ENCODE measurements at regions not wholly inside any gene's neighbourhood (a gene's known extent, or its start where the extent isn't known, plus 50 kb on each side); places are given as distances from the start of the nearest gene placed in this dataset.

DNA sequence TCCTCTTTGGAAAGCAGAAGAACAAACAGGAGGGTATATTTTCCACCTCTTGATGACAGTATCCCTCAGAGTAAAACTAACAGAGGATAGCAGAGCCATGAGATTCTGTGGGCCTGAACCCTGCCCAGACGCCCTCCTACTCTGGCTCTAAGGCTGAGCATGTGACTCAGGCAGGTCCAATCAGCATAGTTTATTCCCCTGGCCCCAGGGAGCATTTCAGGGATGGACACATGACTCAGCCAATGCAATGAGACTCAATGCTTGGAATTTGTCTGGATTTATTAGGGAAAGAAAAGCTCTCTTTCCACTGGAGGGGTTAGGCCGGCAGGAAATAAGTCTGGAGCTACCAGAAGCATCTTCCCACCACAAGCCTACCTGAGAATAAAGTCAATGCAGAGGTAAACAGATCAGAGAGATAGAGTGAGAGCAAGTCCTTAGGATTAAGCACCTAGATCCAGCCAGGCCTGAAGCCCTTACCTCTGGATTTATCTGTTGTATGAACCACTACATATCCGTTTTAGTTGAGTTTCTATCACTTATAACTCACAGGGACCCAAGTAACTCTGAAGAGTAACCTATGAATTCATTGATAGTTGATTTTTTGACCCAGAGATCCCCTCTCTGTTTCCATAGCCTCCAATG is 68.2 kb upstream of the EYA2 start:
- H3K27ac ChIP-seq (ENCODE audit: insufficient read depth in 1 of 2, low read depth in 1 of 2, low read length in 2 of 2, poor library complexity in 1 of 2, severe bottlenecking in 2 of 2), result no peak overlapping the region
- no peak overlapping the region for H3K4me3 ChIP-seq (ENCODE audit: control insufficient read depth in 1 of 7, extremely low read depth in 1 of 7, insufficient read depth in 4 of 7, low read depth in 2 of 7, low read length in 6 of 7)
- peaks cover 0 to 5% (median 0%) of the 10 kb centered on the region in 5 experiments for H3K9me3 ChIP-seq (ENCODE audit: control extremely low read depth in 1 of 5, control insufficient read depth in 4 of 5, insufficient read depth in 2 of 5, low read depth in 1 of 5, low read length in 4 of 5)
- H3K36me3 ChIP-seq (ENCODE audit: control insufficient read depth in 4 of 4, insufficient read depth in 4 of 4, low read length in 3 of 4), result no peaks in the 10 kb centered on the region
- WGBS (ENCODE audit: insufficient coverage), result 100% methylated on average over 1 of the region's 3 CpGs
- POLR2A ChIA-PET, result no interaction called here
- H3K4me1 ChIP-seq (ENCODE audit: control extremely low read depth in 1 of 4, control insufficient read depth in 4 of 4, insufficient read depth in 4 of 4, low read length in 3 of 4), result no peaks in the 10 kb centered on the region
- CTCF ChIA-PET, result no interaction called here
- no peak for DNase-seq
- H3K27me3 ChIP-seq (replicated peaks in 2 of 5; ENCODE audit: control insufficient read depth in 4 of 5, insufficient read depth in 5 of 5, low read length in 4 of 5), result peaks cover 0 to 14% (median 2%) of the 10 kb centered on the region in 5 experiments

DNA sequence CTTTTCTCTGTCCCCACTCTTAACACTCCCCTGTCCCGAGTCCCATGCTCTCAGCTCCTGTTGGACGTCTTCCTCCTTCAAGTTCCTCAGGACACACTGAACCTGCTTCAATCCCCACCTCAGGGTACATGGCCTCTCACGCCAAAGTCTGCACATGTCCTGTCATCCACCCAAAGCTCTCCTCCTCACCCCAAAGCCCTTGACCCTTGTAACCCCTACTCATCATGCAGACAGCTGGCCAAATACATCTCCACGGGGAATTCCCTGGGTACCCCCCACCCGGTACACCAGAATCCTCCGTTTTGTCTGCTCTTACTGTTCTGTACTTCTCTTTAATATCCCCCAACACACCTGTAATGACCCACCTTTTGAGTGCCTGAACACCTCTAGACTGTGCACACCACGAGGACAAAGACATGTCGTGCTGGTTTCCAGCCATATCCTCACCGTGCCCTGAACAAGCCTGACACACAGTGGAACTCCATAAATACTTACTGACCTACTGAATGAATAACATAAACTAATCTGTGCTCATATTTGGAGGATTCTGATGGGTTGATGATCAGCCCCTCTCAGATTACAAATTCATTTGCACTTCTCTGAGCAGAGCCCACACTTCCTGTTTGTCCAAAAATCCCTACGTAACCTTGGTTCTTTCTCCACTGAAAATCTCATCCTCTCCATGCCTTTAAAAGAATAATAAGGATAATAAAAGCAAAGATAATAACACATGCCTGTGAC is 66.8 kb upstream of the EYA2 start:
- POLR2A ChIA-PET, result no interaction called here
- WGBS (ENCODE audit: insufficient coverage), result 84% methylated on average over 8 of the region's 10 CpGs

DNA sequence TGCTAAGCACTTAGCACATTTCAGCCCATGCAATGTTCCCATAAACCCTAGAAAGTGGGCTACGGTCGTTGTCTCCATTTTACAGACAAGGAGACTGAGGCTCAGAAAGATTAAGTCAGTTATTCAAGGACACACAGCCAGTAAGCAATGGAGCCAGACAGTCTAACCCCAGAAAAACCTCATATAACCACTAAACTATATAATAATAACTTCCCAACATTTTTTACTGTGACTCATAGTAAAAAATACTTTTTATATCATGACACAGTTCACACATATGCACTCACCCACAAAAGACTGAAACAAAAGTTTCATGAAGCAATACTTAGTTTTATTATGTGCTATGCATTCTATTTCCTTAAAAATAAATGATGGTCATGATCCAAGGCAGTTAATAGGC is 66.2 kb upstream of the EYA2 start:
- ChIA-PET POLR2A (no interaction called here), CTCF (no interaction called here)
- Histone ChIP-seq H3K4me1 (ENCODE audit: control extremely low read depth in 1 of 4, control insufficient read depth in 4 of 4, insufficient read depth in 4 of 4, low read length in 3 of 4) (no peaks in the 10 kb centered on the region), H3K27ac (ENCODE audit: insufficient read depth in 1 of 2, low read depth in 1 of 2, low read length in 2 of 2, poor library complexity in 1 of 2, severe bottlenecking in 2 of 2) (no peak overlapping the region), H3K9me3 (ENCODE audit: control extremely low read depth in 1 of 5, control insufficient read depth in 4 of 5, insufficient read depth in 2 of 5, low read depth in 1 of 5, low read length in 4 of 5) (peaks cover 0 to 5% (median 0%) of the 10 kb centered on the region in 5 experiments), H3K36me3 (ENCODE audit: control insufficient read depth in 4 of 4, insufficient read depth in 4 of 4, low read length in 3 of 4) (no peaks in the 10 kb centered on the region), H3K27me3 (replicated peaks in 2 of 5; ENCODE audit: control insufficient read depth in 4 of 5, insufficient read depth in 5 of 5, low read length in 4 of 5) (peaks cover 0 to 11% (median 2%) of the 10 kb centered on the region in 5 experiments), H3K4me3 (ENCODE audit: control insufficient read depth in 1 of 7, extremely low read depth in 1 of 7, insufficient read depth in 4 of 7, low read depth in 2 of 7, low read length in 6 of 7) (no peak overlapping the region)
- DNase-seq, result no peak
- WGBS (ENCODE audit: insufficient coverage), result no CpG with 5 or more reads among the region's 2 CpGs

More for the DNA sequence above, 66.8 kb upstream of the EYA2 start:
- DNase-seq, result no peak
- peaks cover 0 to 14% (median 2%) of the 10 kb centered on the region in 5 experiments for H3K27me3 ChIP-seq (replicated peaks in 2 of 5; ENCODE audit: control insufficient read depth in 4 of 5, insufficient read depth in 5 of 5, low read length in 4 of 5)
- CTCF ChIA-PET, result no interaction called here
- H3K36me3 ChIP-seq (ENCODE audit: control insufficient read depth in 4 of 4, insufficient read depth in 4 of 4, low read length in 3 of 4), result no peaks in the 10 kb centered on the region
- no peak overlapping the region for H3K4me3 ChIP-seq (ENCODE audit: control insufficient read depth in 1 of 7, extremely low read depth in 1 of 7, insufficient read depth in 4 of 7, low read depth in 2 of 7, low read length in 6 of 7)
- peaks cover 0 to 5% (median 0%) of the 10 kb centered on the region in 5 experiments for H3K9me3 ChIP-seq (ENCODE audit: control extremely low read depth in 1 of 5, control insufficient read depth in 4 of 5, insufficient read depth in 2 of 5, low read depth in 1 of 5, low read length in 4 of 5)
- no peaks in the 10 kb centered on the region for H3K4me1 ChIP-seq (ENCODE audit: control extremely low read depth in 1 of 4, control insufficient read depth in 4 of 4, insufficient read depth in 4 of 4, low read length in 3 of 4)
- no peak overlapping the region for H3K27ac ChIP-seq (ENCODE audit: insufficient read depth in 1 of 2, low read depth in 1 of 2, low read length in 2 of 2, poor library complexity in 1 of 2, severe bottlenecking in 2 of 2)

GRCh38 chr20:46830886-46831632 is 63.6 kb upstream of the EYA2 start:
- 81% methylated on average over 5 of the region's 6 CpGs for WGBS (ENCODE audit: insufficient coverage)
- H3K9me3 ChIP-seq (ENCODE audit: control extremely low read depth in 1 of 5, control insufficient read depth in 4 of 5, insufficient read depth in 2 of 5, low read depth in 1 of 5, low read length in 4 of 5), result peaks cover 0 to 3% (median 0%) of the 10 kb centered on the region in 5 experiments
- H3K27me3 ChIP-seq (replicated peaks in 2 of 5; ENCODE audit: control insufficient read depth in 4 of 5, insufficient read depth in 5 of 5, low read length in 4 of 5), result peaks cover 0 to 22% (median 2%) of the 10 kb centered on the region in 5 experiments
- H3K27ac ChIP-seq (ENCODE audit: insufficient read depth in 1 of 2, low read depth in 1 of 2, low read length in 2 of 2, poor library complexity in 1 of 2, severe bottlenecking in 2 of 2), result no peak overlapping the region
- ChIA-PET POLR2A (no interaction called here), CTCF (no interaction called here)
- no peak overlapping the region for H3K4me3 ChIP-seq (ENCODE audit: control insufficient read depth in 1 of 7, extremely low read depth in 1 of 7, insufficient read depth in 4 of 7, low read depth in 2 of 7, low read length in 6 of 7)
- no peaks in the 10 kb centered on the region for H3K4me1 ChIP-seq (ENCODE audit: control extremely low read depth in 1 of 4, control insufficient read depth in 4 of 4, insufficient read depth in 4 of 4, low read length in 3 of 4)
- H3K36me3 ChIP-seq (ENCODE audit: control insufficient read depth in 4 of 4, insufficient read depth in 4 of 4, low read length in 3 of 4), result no peaks in the 10 kb centered on the region
- DNase-seq, result no peak

DNA sequence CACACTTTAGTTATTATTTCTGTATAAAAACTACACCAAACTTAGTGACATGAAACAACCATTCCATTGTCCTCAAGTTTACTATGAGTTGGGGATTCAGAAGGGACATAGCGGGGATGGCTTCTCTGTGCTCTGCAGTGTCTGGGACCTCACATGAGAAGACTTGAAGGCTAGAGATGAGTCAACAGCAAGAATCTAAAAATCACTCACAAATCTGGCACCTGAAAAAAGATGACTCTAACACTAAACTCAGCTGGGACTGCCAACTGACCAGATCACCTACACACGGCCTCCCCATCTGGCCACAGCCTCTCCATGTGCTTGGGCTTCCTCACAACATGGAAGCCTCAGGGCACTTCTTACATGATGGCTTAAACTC is 63.0 kb upstream of the EYA2 start:
- no peak for DNase-seq
- no peak overlapping the region for H3K27ac ChIP-seq (ENCODE audit: insufficient read depth in 1 of 2, low read depth in 1 of 2, low read length in 2 of 2, poor library complexity in 1 of 2, severe bottlenecking in 2 of 2)
- WGBS (ENCODE audit: insufficient coverage), result 91% methylated on average over 1 of the region's 2 CpGs
- peaks cover 0 to 23% (median 2%) of the 10 kb centered on the region in 5 experiments for H3K27me3 ChIP-seq (replicated peaks in 2 of 5; ENCODE audit: control insufficient read depth in 4 of 5, insufficient read depth in 5 of 5, low read length in 4 of 5)
- ChIA-PET POLR2A (no interaction called here), CTCF (no interaction called here)
- H3K9me3 ChIP-seq (ENCODE audit: control extremely low read depth in 1 of 5, control insufficient read depth in 4 of 5, insufficient read depth in 2 of 5, low read depth in 1 of 5, low read length in 4 of 5), result peaks cover 0 to 2% (median 0%) of the 10 kb centered on the region in 5 experiments
- no peaks in the 10 kb centered on the region for H3K4me1 ChIP-seq (ENCODE audit: control extremely low read depth in 1 of 4, control insufficient read depth in 4 of 4, insufficient read depth in 4 of 4, low read length in 3 of 4)
- no peaks in the 10 kb centered on the region for H3K36me3 ChIP-seq (ENCODE audit: control insufficient read depth in 4 of 4, insufficient read depth in 4 of 4, low read length in 3 of 4)
- no peak overlapping the region for H3K4me3 ChIP-seq (ENCODE audit: control insufficient read depth in 1 of 7, extremely low read depth in 1 of 7, insufficient read depth in 4 of 7, low read depth in 2 of 7, low read length in 6 of 7)

- no peak overlapping the region for H3K27ac ChIP-seq (ENCODE audit: insufficient read depth in 1 of 2, low read depth in 1 of 2, low read length in 2 of 2, poor library complexity in 1 of 2, severe bottlenecking in 2 of 2)
- peaks cover 0 to 26% (median 4%) of the 10 kb centered on the region in 5 experiments for H3K27me3 ChIP-seq (replicated peaks in 2 of 5; ENCODE audit: control insufficient read depth in 4 of 5, insufficient read depth in 5 of 5, low read length in 4 of 5)
- peaks cover 0 to 2% (median 0%) of the 10 kb centered on the region in 5 experiments for H3K9me3 ChIP-seq (ENCODE audit: control extremely low read depth in 1 of 5, control insufficient read depth in 4 of 5, insufficient read depth in 2 of 5, low read depth in 1 of 5, low read length in 4 of 5)
- H3K4me1 ChIP-seq (ENCODE audit: control extremely low read depth in 1 of 4, control insufficient read depth in 4 of 4, insufficient read depth in 4 of 4, low read length in 3 of 4), result no peaks in the 10 kb centered on the region
- no peaks in the 10 kb centered on the region for H3K36me3 ChIP-seq (ENCODE audit: control insufficient read depth in 4 of 4, insufficient read depth in 4 of 4, low read length in 3 of 4)
- H3K4me3 ChIP-seq (ENCODE audit: control insufficient read depth in 1 of 7, extremely low read depth in 1 of 7, insufficient read depth in 4 of 7, low read depth in 2 of 7, low read length in 6 of 7), result no peak overlapping the region
- WGBS (ENCODE audit: insufficient coverage), result 92% methylated on average over 3 of the region's 3 CpGs
- CTCF ChIA-PET, result no interaction called here
- no peak for DNase-seq
- POLR2A ChIA-PET, result no interaction called here
These were observed 62.1 kb upstream of the EYA2 start for GRCh38 chr20:46832555-46832954.

DNA sequence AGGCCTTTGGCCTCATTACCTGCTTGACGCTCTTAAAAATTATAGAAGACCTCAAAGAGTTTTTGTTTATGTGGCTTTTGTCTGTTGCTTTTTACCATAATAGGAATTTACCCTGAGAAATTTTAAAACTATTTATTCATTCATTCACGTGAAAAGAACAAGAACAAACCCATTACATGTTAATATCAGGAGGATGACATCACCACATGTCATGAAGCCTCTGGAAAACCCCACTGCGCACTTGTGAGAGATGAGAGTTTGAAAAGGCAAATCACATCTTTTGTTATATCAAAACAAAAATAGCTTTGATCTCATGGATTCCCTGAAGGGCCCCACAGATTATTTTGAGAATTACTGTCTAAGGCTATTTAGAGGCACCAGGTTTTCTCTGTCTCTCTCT is 61.3 kb upstream of the EYA2 start:
- ChIA-PET CTCF (no interaction called here), POLR2A (no interaction called here)
- Histone ChIP-seq H3K9me3 (ENCODE audit: control extremely low read depth in 1 of 5, control insufficient read depth in 4 of 5, insufficient read depth in 2 of 5, low read depth in 1 of 5, low read length in 4 of 5) (peaks cover 0 to 2% (median 0%) of the 10 kb centered on the region in 5 experiments), H3K4me3 (ENCODE audit: control insufficient read depth in 1 of 7, extremely low read depth in 1 of 7, insufficient read depth in 4 of 7, low read depth in 2 of 7, low read length in 6 of 7) (no peak overlapping the region), H3K4me1 (ENCODE audit: control extremely low read depth in 1 of 4, control insufficient read depth in 4 of 4, insufficient read depth in 4 of 4, low read length in 3 of 4) (no peaks in the 10 kb centered on the region), H3K36me3 (ENCODE audit: control insufficient read depth in 4 of 4, insufficient read depth in 4 of 4, low read length in 3 of 4) (no peaks in the 10 kb centered on the region), H3K27ac (ENCODE audit: insufficient read depth in 1 of 2, low read depth in 1 of 2, low read length in 2 of 2, poor library complexity in 1 of 2, severe bottlenecking in 2 of 2) (no peak overlapping the region), H3K27me3 (replicated peaks in 2 of 5; ENCODE audit: control insufficient read depth in 4 of 5, insufficient read depth in 5 of 5, low read length in 4 of 5) (peaks cover 0 to 23% (median 4%) of the 10 kb centered on the region in 5 experiments)
- no peak for DNase-seq
- 90% methylated on average over 2 of the region's 3 CpGs for WGBS (ENCODE audit: insufficient coverage)

Measured in common myeloid progenitor, CD34-positive (primary cell).